HEK293 (cell line): ENCODE measurements at regions not wholly inside any gene's neighbourhood (a gene's known extent, or its start where the extent isn't known, plus 50 kb on each side); places are given as distances from the start of the nearest gene placed in this dataset.
A peak's percentile ranks its signal among the peaks of the same experiment; 100 is the strongest.

ENCODE experiments used
- CTCF ChIA-PET: fragments of 350-600 bp; formaldehyde crosslinking; extraction: SDS; loops from one replicate; lab custom pipeline; 2021; ENCODE audit warnings: antibody characterized with exemption; lab: Yijun Ruan, JAX
- POLR2A ChIA-PET: fragments of 300-600 bp; formaldehyde crosslinking; extraction: SDS; loops from one replicate; lab custom pipeline; 2020; ENCODE audit warnings: antibody characterized with exemption, inconsistent platforms; lab: Yijun Ruan, JAX
- H3K27ac ChIP-seq: fragments of 200-500 bp; sonication (Bioruptor generic); 2 replicates; pipeline ENCODE4 v1.5.1; 2014; ENCODE audit warnings: low read depth, low read length, control low read depth, inconsistent platforms; ENCODE audit errors: extremely low read depth
- H3K36me3 ChIP-seq, 2 experiments: fragments of 200-500 bp in 1 of 2; sonication (Bioruptor generic) in 1 of 2; 1 replicate in 1 of 2; 2 replicates in 1 of 2; pipeline ENCODE4 v1.5.1; 2014 to 2017; ENCODE audit warnings: inconsistent platforms in 2 of 2, low read length in 2 of 2; ENCODE audit not compliant: control insufficient read depth in 2 of 2, insufficient read depth in 1 of 2
- H3K4me1 ChIP-seq: fragments of 200-500 bp; sonication (Bioruptor generic); 2 replicates; pipeline ENCODE4 v1.5.1; 2014; ENCODE audit warnings: mild to moderate bottlenecking, low read length, inconsistent platforms; ENCODE audit not compliant: control insufficient read depth, insufficient read depth
- H3K4me3 ChIP-seq: 2 replicates; pipeline ENCODE4 v1.5.1; 2011; ENCODE audit warnings: low read depth, mild to moderate bottlenecking, control low read depth, low read length, moderate library complexity
- H3K9me3 ChIP-seq: fragments of 200-500 bp; sonication (Bioruptor generic); 2 replicates; pipeline ENCODE4 v1.5.1; 2014; ENCODE audit warnings: low read depth, low read length, inconsistent platforms; ENCODE audit not compliant: control insufficient read depth, insufficient read depth
- GLIS1 ChIP-seq: fragments of 450-650 bp; formaldehyde crosslinking; IDR thresholded peaks from 2 replicates; pipeline ENCODE4 v1.5.1; 2016; ENCODE audit warnings: missing biosample characterization, missing genetic modification characterization
- HOXA7 ChIP-seq: sonication (generic); formaldehyde crosslinking; IDR thresholded peaks from 2 replicates; pipeline ENCODE4 v1.8.1; 2022; ENCODE audit warnings: missing genetic modification reagents, borderline replicate concordance
- HOXD13 ChIP-seq: sonication (generic); formaldehyde crosslinking; IDR thresholded peaks from 2 replicates; pipeline ENCODE4 v1.8.0; 2022; ENCODE audit warnings: missing genetic modification reagents, borderline replicate concordance
- INSM2 ChIP-seq: fragments of 450-650 bp; formaldehyde crosslinking; IDR thresholded peaks from 2 replicates; pipeline ENCODE4 v1.5.1; 2016; ENCODE audit warnings: missing biosample characterization, missing genetic modification characterization
- KLF10 ChIP-seq: fragments of 450-650 bp; IDR thresholded peaks from 2 replicates; pipeline ENCODE4 v1.5.1; 2018; ENCODE audit warnings: missing biosample characterization, mild to moderate bottlenecking, missing genetic modification characterization
- MZF1 ChIP-seq: fragments of 450-650 bp; formaldehyde crosslinking; IDR thresholded peaks from 2 replicates; pipeline ENCODE4 v1.5.1; 2017; ENCODE audit warnings: missing biosample characterization, missing genetic modification characterization, borderline replicate concordance
- OSR2 ChIP-seq: fragments of 450-650 bp; formaldehyde crosslinking; IDR thresholded peaks from 2 replicates; pipeline ENCODE4 v1.5.1; 2016; ENCODE audit warnings: missing biosample characterization, missing genetic modification characterization
- ZBTB48 ChIP-seq: fragments of 450-650 bp; formaldehyde crosslinking; IDR thresholded peaks from 2 replicates; pipeline ENCODE4 v1.5.1; 2016; ENCODE audit warnings: missing biosample characterization, missing genetic modification characterization
- ZNF157 ChIP-seq: fragments of 450-650 bp; formaldehyde crosslinking; IDR thresholded peaks from 2 replicates; pipeline ENCODE4 v1.5.1; 2016; ENCODE audit warnings: missing biosample characterization, missing genetic modification characterization
- ZNF239 ChIP-seq: fragments of 450-650 bp; formaldehyde crosslinking; IDR thresholded peaks from 2 replicates; pipeline ENCODE4 v1.5.1; 2016; ENCODE audit warnings: missing biosample characterization, missing genetic modification characterization
- ZNF394 ChIP-seq: fragments of 450-650 bp; formaldehyde crosslinking; IDR thresholded peaks from 2 replicates; pipeline ENCODE4 v1.5.1; 2016; ENCODE audit warnings: missing biosample characterization, missing genetic modification characterization, mild to moderate bottlenecking, moderate library complexity, borderline replicate concordance
- ZNF585B ChIP-seq: fragments of 450-650 bp; formaldehyde crosslinking; IDR thresholded peaks from 2 replicates; pipeline ENCODE4 v1.5.1; 2016; ENCODE audit warnings: missing biosample characterization, missing genetic modification characterization
- ZNF639 ChIP-seq: fragments of 450-650 bp; formaldehyde crosslinking; IDR thresholded peaks from 2 replicates; pipeline ENCODE4 v1.5.1; 2016; ENCODE audit warnings: missing biosample characterization, missing genetic modification characterization
- ZNF658 ChIP-seq: fragments of 450-650 bp; formaldehyde crosslinking; IDR thresholded peaks from 2 replicates; pipeline ENCODE4; 2016; ENCODE audit warnings: missing biosample characterization, missing genetic modification characterization
- ZNF776 ChIP-seq: fragments of 450-650 bp; formaldehyde crosslinking; IDR thresholded peaks from 2 replicates; pipeline ENCODE4 v1.5.0; 2017; ENCODE audit warnings: missing biosample characterization, missing genetic modification characterization, borderline replicate concordance
- ZNF843 ChIP-seq: fragments of 450-650 bp; formaldehyde crosslinking; IDR thresholded peaks from 2 replicates; pipeline ENCODE4 v1.5.1; 2016; ENCODE audit warnings: missing biosample characterization, missing genetic modification characterization
- ZSCAN5A ChIP-seq: fragments of 450-650 bp; formaldehyde crosslinking; IDR thresholded peaks from 2 replicates; pipeline ENCODE4 v1.5.1; 2016; ENCODE audit warnings: missing biosample characterization, missing genetic modification characterization
- TF ChIP-seq, protein P1 (sequence below): fragments of 450-650 bp; formaldehyde crosslinking; IDR thresholded peaks from 2 replicates; pipeline ENCODE4 v1.5.1; 2016; ENCODE audit warnings: missing biosample characterization, missing genetic modification characterization
- TF ChIP-seq, protein P2 (sequence below): fragments of 450-650 bp; formaldehyde crosslinking; IDR thresholded peaks from 2 replicates; pipeline ENCODE4 v1.5.1; 2016; ENCODE audit warnings: missing biosample characterization, missing genetic modification characterization

DNA sequence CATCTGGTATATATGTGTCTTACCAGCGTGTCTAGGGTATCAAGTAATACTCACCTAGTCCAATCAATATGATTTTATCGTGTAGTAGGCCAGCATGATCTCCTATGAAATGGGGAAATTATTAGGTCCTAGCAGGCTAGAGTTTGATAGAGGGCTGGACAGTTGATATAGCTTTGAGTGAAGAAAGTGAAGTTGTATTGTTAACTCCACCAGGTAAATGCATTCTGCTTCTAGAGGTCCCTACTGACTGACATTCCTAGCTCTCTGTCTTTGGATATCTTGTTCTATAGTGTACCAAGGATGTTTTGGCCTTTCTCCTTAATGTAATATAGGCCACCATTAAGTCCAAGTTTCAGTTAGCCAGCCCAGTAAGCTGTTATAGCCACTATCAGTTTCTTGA lies 97.4 kb downstream of the EBNA1BP2 start:
- CTCF ChIA-PET: interaction anchor here (0.5 to 9.1 kb wide), 18 partner anchors 10 to 494 kb away, joined by 3 to 298 read pairs (median 7); partner anchors contain the start of genes C1orf50, CFAP57, EBNA1BP2 and P3H1
- Histone ChIP-seq H3K27ac (no peak overlapping the region), H3K4me3 (no peak overlapping the region), H3K36me3 (no peaks in the 10 kb centered on the region), H3K4me1 (no peaks in the 10 kb centered on the region), H3K9me3 (no peaks in the 10 kb centered on the region)
- POLR2A ChIA-PET: no interaction called here
- TF ChIP-seq ZNF776 (tag by site-specific recombination) (no peak), ZNF639 (tag by site-specific recombination) (no peak), ZNF157 (tag by site-specific recombination) (peak; percentile 94)

- Histone ChIP-seq H3K9me3 (no peaks in the 10 kb centered on the region), H3K4me3 (no peak overlapping the region), H3K27ac (no peak overlapping the region), H3K36me3 (no peaks in the 10 kb centered on the region), H3K4me1 (no peaks in the 10 kb centered on the region)
- ChIA-PET POLR2A (interaction anchor here (0.6 to 1.6 kb wide), 8 partner anchors 10 to 392 kb away, joined by 3 to 10 read pairs (median 4); partner anchors contain the start of genes C1orf50, P3H1, SLC2A1 and YBX1), CTCF (interaction anchor here (0.5 to 9.1 kb wide), 74 partner anchors 9 to 880 kb away, joined by 3 to 298 read pairs (median 4); partner anchors contain the start of genes C1orf50, CFAP57, EBNA1BP2 and P3H1)
- no peak for TF ChIP-seq OSR2 (tag by site-specific recombination)
- no peak for TF ChIP-seq ZNF239 (tag by site-specific recombination)
- TF ChIP-seq, protein P1, sequence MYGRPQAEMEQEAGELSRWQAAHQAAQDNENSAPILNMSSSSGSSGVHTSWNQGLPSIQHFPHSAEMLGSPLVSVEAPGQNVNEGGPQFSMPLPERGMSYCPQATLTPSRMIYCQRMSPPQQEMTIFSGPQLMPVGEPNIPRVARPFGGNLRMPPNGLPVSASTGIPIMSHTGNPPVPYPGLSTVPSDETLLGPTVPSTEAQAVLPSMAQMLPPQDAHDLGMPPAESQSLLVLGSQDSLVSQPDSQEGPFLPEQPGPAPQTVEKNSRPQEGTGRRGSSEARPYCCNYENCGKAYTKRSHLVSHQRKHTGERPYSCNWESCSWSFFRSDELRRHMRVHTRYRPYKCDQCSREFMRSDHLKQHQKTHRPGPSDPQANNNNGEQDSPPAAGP: no peak
- TF ChIP-seq HOXD13 (CRISPR knock-in tag): no peak
- no peak for TF ChIP-seq INSM2 (tag by site-specific recombination)
- TF ChIP-seq ZSCAN5A (tag by site-specific recombination): no peak
- TF ChIP-seq KLF10 (tag by site-specific recombination): no peak
- TF ChIP-seq ZNF394: no peak
- no peak for TF ChIP-seq HOXA7
- no peak for TF ChIP-seq ZBTB48 (tag by site-specific recombination)
- TF ChIP-seq, protein P2, sequence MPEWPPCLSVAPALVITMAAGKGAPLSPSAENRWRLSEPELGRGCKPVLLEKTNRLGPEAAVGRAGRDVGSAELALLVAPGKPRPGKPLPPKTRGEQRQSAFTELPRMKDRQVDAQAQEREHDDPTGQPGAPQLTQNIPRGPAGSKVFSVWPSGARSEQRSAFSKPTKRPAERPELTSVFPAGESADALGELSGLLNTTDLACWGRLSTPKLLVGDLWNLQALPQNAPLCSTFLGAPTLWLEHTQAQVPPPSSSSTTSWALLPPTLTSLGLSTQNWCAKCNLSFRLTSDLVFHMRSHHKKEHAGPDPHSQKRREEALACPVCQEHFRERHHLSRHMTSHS (tag by site-specific recombination): no peak
- no peak for TF ChIP-seq ZNF658 (tag by site-specific recombination)
- TF ChIP-seq ZNF585B: no peak
- no peak for TF ChIP-seq MZF1 (tag by site-specific recombination)
- no peak for TF ChIP-seq GLIS1 (tag by site-specific recombination)
- TF ChIP-seq ZNF843 (tag by site-specific recombination): no peak
Measured at GRCh38 chr1:43074244-43074643, 97.8 kb downstream of the EBNA1BP2 start.
